ENCODE measurements at regions not wholly inside any gene's neighbourhood (a gene's known extent, or its start where the extent isn't known, plus 50 kb on each side); places are given as distances from the start of the nearest gene placed in this dataset.

- TF ChIP-seq CTCF (IDR thresholded peaks at IDR 0.05; ENCODE audit: control extremely low read depth in 1 of 3, insufficient read depth in 1 of 3, low read depth in 1 of 3, low read length in 3 of 3) (no peak), YY1 (IDR thresholded peaks at IDR 0.05; ENCODE audit: low read depth, low read length) (no peak), RAD21 (IDR thresholded peaks at IDR 0.05 in 1 of 2, conservative IDR thresholded peaks at IDR 0.05 in 1 of 2; ENCODE audit: low read depth in 2 of 2, low read length in 2 of 2) (no peak), CEBPB (IDR thresholded peaks at IDR 0.05; ENCODE audit: low read depth, low read length) (no peak)
Measured at GRCh38 chr20:40953416-40953815, 75.2 kb upstream of the TOP1 start (continued).
